ENCODE measurements at regions not wholly inside any gene's neighbourhood (a gene's known extent, or its start where the extent isn't known, plus 50 kb on each side); places are given as distances from the start of the nearest gene placed in this dataset.

DNA sequence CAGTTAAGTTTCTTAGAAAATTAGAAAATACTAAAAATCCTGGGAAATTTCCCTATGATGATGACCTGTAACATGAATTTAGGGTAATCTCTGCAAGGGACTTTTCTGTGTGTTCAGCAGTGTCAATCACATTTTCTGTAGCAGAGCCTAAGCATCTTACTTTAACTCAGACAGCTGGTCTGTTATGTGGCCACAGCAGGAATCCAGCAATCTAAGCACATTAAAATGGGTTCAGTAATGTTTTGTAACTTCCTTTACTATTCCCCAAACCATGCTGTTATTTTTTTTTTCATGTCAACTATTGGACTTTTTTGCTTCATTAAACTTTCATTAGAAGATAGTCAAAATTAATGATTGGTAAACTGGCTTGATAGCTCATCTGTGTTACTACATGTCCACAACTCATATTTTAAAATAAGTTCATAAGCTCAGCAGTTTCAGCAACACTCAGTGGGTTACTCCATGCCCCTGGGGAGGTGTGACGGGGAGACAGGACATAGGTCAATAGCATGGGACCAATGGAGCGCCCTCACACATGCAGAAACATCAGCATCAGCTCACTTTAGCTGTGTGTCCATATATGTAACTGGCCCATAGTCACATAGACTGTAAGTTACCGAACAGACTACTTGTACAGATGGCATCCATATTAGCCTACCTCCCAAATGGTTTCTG is 168.0 kb upstream of the PACRGL start:
- no peak for DNase-seq

DNA sequence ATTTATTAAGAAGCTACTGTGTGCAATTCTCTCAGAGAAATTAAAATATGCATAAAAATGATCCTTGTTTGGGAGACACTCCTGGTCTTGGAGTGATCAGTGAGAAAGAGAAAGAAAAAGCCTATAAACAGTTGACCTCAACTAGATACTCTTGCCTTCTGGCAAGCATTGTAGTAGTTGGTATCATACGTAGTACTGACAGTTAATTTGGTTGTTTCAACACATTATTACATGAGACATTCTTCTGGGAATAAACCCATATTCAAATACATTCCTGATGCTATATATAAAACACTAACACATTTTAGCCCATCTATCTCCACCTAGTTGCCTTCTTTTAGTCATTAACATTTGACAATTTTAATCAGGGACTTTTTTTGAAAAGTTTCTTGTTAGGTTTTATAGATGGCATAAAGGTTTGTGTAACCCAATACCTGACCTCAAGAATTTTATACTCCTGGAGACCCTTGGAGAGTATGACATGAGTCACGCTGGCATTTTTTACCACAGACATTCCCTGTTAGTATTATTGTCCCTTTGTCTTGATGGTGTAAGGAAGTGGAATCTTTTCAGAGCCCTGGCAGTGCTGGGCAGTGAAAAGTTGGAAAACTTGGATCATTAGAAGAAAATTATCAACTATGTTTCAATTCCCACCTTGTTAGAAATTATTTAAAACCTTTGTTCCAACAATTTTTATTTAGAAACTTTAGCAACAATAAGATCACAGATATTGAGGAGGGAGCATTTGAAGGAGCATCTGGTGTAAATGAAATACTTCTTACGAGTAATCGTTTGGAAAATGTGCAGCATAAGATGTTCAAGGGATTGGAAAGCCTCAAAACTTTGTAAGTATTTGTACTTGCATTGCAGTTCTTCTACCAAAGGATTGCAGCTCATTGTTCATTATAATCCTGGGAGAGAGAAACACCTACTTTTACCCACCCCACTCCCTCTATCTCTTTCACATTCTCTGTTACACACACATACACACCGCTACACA is 167.1 kb upstream of the PACRGL start:
- no peak for DNase-seq

DNA sequence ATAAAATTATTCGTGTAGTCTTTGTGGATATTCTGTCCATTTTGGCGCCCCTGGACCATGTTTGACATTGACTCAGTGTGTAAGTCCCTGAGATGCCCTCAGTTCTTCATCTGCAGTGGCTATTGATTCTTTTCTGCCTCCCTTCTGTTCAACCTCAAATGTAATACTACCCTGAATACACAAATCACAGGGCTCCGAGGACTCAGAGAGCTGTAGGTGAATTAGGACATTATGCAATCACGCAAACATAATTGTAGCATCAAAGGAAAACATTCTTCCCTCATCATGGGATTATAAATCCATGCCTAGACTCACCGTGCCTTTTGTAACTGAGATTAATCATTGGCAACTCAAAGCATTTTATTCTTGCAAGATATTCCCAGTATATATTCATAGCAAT is 161.4 kb upstream of the PACRGL start:
- no peak for DNase-seq

DNA sequence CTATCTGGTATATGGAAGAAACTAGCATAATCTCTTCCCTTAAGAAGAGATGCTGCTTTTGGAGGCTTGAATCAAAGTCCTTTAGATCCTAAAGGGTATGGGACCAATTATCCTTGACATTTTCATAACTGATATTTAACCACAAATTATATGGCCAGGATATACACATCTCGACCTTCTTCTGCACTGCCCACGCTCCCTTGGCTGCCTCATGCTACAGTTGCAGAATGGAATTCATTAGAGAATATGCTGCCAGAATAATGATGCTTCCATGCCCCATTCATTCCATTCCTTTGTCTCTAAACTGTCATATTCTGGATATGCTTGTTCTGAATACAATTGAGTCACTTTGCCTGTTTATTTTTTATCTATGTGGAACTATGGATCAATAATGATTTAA is 157.1 kb upstream of the PACRGL start:
- DNase-seq, result no peak

DNA sequence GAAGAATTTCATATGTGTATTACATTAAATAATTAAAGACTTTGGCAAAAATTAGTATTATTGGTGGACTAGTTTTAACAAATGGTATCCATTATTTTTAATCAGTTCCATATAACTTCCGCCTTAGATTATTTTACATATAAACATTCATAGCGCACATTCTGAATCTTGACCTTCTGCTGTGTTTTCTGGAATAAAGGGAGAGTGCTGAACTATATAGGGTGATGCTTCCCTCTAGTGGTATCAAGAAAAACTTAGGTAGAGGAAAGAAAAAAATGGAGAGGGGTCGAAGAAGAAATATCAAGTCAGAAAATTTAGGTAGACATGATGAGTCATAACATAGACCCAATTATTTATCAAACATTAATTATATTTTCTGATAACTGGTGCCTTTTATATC is 155.6 kb upstream of the PACRGL start:
- no peak for DNase-seq

DNA sequence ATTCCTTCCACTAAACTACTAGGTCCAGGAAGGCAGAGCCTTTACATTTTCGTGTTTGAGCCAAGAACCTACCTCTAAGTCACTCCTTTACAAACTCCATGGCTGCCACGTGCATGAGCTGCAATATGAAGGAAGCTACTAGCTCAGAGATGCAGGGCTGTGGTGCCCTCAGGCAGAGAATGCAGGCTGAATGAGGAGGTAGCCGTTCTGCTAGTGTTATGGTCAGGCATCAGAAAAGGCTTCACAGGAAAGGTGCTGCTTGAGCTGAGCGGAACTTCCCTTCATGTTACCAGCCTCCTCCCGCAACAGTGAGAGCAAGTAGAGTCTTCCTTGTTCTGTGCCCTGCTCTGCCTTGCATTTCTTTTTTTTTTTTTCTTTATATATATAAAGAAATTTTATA is 148.3 kb upstream of the PACRGL start:
- no peak for DNase-seq

DNA sequence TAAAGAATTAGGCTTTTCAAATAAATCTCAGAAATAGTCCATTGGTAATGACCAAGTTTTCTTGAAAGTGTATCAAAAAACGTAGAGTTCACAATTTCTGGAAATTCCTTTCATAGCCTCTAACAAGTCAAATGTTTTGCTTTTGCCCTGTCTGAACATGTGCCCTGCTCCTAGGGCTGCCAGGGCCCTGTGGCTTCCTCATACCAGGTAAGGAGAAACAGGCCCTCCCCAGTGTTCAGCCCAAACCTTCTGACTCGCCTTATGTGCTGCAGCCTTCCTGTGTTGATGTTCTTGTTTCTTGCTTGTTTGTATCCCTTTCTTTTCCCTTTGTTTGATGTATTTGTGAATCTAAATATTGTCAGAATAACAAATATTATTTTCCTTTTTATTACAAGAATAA is 146.1 kb upstream of the PACRGL start:
- DNase-seq, result no peak

DNA sequence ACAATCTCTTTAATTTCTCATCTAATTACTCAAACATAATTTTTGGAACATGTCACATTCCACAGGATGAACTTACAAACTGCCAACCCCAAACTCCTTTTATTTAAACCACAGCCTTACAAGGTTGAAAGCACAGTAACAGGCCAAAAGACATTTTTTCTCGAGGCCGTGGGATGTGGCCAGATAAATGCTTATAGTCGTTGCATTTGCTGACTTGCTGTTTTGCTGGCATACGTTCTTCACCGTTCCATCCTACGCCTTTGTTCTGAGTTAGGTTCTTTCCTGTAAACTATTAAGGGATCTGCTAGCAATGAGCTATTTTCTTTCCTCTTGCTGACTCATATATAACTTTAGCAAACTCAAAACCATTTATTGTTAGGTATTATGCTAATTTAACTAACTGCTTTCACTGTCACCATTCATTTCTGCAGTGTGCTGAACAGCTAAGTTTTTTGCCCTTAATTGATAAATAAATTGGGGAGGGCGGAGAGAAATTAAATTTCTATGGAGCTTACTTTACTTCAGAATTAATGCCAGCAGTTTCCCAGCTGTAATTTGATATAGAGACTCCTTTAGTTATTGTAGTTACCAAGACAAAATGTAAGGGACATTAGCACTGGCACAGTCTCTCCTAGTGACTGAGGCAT is 135.1 kb upstream of the PACRGL start:
- DNase-seq, result no peak

DNA sequence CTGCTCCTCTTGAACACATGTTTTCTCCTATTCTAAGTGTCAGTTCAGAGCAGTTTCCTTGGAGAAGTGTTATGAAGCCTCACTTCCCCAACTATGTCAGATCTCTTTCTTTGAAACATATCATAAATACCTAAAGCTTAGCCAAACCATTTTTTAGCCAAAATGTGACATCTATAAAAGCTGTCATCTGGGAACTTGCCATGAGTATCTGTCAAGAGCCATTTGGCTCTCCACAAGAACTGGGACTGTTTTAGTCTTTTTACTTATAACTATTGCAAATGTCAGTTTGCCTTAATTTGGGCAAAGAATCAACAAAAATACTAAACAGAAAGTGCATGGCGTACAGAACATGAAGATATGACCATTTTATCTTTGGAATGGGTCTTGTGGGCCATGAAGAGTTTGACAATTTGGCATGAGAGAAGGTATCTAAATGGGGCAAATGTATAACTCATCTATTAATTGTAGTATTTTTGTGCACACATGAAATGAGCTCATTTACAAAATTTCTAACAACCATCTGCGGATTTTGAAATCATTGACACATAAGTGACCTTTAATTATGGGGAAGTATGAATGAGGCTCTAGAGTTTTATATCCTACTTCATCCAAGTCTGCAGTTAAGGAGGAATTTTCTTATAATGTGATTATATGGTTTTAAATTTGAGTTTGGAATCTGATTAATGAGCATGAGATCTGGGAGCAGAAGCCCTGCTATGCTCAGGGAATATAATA is 129.1 kb upstream of the PACRGL start:
- DNase-seq, result no peak

DNA sequence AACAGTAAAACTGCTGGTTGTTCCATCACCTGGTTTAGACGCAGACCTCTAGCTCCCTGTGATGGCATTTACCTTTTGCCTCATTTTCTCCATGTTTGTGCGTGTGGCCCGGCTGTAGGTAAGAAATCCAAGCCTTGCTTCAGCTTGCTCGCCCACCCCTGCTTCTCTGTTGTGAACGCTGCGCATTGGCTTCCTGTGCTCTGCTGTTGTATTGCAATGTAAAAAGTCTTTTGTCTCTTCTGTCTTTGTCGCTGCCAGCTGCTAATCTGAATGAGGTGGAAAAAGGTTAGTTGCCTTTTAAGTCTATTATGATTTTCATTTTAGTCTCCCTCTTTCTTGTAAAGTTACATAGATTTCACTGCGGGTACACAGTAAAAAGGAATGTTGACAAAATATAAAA is 127.3 kb upstream of the PACRGL start:
- DNase-seq, result no peak

DNA sequence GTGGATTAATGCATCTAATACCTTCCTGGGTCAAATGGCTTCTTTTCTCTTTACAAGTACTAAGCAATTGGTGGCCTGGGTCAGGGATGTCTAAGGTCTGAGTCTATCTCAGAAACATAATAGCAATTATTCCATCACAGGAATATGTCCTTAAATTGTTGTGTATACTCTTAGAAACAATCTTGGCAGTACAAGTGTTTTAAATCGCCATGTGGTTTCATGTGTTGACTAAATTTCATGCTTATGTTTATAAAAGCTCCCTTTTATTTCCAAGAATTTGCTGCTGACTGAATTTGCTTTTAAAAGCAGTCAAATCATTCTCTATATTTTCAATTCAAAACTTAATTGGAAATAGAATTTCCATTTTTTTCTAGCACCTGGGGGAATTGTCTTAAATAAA is 125.3 kb upstream of the PACRGL start:
- no peak for DNase-seq

DNA sequence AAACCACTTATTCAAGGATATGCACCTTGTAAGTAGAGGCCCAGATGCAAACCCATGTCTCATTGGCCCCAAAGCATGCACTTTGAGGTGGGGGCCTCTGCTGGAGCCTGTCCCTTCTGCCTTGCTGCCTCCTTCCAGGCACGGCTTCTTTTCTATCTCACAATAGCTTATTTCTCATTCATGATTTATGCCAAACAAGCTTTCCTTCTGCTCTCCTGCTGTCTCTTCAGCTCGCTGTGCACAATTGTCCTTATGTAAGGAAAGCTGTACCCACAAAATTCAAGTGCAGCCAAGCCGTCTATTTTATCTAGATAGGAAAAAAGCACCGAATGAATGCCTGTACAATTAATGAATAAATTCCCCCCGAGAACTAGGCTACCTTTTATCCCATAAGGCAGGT is 124.8 kb upstream of the PACRGL start:
- DNase-seq, result no peak

DNA sequence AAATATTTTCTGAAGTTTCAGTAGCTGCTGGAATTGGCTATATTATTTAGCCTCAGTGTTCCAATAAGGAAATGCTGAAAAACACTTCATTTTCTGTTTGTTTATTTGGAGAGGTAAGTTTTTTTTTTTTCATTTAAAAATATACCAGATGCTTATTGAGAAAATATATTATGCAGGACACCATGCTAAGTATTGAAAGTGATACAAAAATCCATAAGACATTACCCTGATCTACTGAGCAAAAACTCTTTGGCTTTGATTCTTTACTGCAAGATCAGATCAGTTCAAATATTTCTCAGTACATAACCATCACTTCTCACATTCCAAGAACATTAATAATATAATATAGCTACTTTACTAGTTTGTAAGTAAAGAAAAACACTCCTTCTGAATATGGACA is 123.4 kb upstream of the PACRGL start:
- DNase-seq, result no peak

DNA sequence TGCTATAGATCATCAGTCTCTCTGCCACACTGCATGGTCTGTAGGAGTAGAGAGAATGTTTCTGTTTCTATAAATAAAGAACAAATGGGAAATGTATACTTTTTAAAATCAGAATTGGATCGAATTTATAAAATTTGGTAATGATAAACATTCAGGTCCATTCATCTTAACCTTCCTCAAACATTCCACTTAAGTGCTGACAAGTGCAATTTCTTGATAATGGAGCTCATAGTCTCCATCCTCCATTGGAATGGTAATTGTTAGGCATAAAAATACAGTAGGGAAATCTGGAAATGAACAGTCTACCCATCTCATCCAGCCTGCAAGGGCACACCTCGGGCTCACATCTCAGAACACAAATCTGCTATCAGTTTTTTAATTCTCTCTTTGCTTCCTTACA is 122.6 kb upstream of the PACRGL start:
- no peak for DNase-seq

DNA sequence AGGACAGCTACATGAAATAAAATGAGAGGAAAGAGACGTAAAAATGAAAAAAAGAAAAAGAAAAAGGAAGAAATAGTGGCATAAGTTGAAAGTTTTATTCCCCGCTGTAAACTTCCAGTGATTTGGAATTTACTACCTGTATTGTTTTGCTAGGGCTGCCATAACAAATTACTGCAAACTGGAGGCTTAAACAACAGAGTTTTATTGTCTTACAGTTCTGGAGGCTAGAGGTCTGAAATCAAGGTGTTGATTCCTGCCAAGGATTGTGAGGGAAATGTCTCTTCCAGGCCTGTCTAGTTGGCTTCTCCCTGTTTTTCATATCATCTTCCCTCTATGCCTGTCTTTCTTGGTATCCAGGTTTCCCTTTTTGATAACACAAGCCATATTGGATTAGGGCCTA is 119.4 kb upstream of the PACRGL start:
- DNase-seq, result no peak

DNA sequence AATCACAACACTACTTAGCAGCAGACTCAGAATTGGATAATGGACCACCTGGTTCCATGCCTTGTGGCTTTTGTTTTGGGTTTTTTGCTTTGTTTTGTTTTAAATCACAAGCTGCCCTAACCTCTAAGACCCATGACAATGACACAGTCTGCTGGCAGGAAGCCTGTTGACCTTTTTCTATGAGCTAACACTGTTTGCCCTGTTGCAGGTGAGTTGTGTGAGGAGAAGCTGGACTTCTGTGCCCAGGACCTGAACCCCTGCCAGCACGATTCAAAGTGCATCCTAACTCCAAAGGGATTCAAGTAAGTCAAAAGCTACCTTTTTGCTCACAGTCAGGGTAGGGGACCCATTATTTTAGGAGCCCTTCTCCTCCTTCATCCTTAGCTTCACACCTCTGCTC is 110.8 kb upstream of the PACRGL start:
- no peak for DNase-seq

DNA sequence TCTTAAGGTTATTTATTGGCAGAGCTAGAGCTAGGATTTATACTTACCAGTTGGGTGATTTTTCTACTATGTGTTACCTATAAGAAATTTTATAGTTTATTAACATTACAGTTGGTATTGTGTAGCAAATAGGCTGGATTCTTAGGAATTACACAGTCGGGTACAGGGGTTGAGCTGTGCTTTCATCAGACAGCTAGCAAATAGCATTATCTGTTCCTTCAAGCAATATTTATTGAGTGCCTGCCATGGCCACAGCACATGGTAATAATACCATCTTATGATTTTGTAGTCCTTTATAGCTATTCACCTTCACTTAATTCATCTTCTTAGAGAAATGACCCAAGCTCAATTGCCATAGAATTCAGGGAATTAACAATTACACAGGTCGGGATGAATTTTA is 109.4 kb upstream of the PACRGL start:
- no peak for DNase-seq

DNA sequence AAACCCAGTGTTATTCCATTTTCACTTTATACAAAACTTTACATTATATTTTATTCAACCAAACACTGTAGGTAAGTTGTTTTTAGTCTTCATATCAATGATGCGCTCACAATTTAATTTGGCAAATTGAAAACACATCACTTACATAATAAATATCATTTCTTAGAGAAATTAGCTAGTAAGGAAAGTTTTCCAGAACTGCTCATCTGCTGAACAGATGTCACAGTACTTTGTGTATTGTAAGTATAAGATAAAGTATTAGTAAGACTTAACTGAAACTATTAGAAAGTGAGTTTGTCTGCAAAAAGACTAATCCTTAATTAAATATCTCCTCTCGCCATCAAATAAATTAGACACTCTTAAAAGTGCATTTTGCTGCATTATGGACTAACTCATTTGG is 108.7 kb upstream of the PACRGL start:
- DNase-seq, result no peak

DNA sequence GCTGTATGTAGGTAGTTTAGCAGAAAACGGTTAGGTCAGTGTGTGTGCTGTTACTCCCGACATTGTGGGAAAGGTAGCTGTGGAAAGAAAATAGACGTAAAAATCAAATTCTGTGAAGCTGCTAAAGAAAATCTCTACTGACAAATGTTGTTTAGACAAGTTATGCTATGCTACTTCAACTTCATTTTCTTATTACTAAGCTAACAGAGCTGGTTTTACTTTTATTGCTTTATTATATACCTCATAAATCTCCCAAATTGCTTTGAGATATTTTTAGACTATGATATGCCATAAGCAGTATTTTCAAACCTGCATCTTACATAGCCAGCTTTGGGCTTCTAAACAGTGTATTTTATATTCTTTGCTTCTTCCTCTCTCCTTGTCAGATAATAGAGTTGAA is 108.2 kb upstream of the PACRGL start:
- no peak for DNase-seq

DNA sequence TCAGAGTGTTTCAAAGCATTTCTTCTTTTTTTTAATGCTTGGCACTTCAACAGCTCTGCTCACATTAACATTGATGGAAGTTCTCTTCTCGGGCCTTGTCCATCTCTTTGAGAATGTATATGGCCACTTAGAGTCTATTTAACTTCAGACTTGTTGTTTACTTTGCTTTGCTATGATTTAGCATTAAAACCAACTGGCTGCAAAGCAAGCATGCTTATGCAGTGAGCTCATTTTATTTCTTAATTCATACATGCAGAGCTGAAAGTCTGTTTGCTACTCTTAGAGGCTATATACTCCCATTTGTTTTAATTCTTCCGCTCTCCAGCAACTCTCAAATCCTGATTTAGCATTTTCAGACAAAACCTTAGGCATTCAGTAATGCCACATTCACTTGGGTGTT is 107.6 kb upstream of the PACRGL start:
- no peak for DNase-seq

DNA sequence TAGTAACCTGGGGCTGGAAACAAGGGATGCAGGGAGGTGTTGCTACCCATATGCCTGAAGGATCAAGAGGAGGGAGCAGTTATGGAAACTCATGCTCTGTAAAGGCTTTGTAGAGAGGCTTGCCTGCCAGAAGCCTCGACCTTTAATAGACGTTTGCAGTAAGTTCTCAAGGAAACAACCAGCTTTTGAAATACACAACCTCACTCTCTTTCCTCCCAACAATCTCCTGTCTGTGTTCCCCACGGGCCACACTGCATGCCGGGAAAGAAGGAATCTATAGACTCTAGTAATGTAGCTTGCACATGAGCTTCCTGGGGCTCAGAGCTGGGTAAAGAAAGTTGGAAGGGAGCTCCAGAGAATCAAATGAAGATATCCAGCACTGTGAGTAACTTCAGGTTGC is 101.6 kb upstream of the PACRGL start:
- no peak for DNase-seq

DNA sequence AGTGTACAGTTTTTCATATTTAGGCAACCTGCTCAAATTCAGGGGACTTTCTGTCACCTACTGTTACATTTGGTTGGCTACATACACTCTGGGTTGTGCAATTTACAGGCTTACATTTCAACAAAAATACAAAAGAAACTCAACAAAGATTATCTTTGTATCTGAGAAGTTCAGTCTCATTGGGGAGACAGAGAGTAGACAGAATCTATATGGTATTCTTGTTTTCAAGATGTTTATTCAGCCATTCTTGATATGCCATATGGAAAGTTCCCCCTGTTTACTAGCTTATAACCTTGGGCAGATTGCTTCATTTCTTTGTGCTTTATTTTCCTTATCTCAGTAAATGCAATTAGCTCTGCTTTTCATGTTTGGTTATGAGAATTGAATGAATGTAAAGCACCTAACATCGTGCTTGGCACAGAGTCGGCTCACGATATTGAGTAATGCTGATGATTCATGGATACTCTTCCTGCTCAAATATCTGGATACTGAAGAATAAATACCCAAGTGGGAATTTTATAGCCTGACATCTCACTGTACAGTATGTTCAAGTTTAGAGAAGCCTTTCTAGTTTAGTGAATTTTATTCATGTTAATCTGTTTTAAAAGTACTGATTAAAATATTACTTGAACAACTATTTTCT is 96.5 kb upstream of the PACRGL start:
- DNase-seq, result no peak

DNA sequence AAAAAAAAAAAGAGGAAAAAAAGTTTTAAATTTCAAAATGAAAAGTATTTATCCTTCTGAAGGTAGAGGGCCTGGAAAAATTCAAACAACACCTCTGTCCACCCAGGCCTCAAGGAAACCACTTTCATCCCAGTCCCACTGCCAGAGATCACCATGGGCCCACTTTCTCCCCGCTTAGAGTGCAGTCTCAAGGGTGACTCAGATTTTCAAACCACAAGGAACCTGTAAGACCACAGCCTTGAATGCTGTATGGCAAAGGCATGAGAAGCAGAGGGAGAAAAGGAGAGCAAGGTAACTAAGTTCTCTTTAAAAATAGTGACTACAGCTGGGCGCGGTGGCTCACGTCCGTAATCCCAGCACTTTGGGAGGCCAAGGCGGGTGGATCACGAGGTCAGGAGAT is 87.9 kb upstream of the PACRGL start:
- no peak for DNase-seq
